ENCODE measurements at regions not wholly inside any gene's neighbourhood (a gene's known extent, or its start where the extent isn't known, plus 50 kb on each side); places are given as distances from the start of the nearest gene placed in this dataset.

- BruUV-seq (replicated peaks) = no TSS peak
- Mint-ChIP-seq H3K4me1 (ENCODE audit: low read depth, unreplicated experiment) (no peaks in the 10 kb centered on the region), H3K27ac (ENCODE audit: unreplicated experiment) (no peak overlapping the region), H3K27me3 (ENCODE audit: unreplicated experiment) (no peaks in the 10 kb centered on the region), H3K36me3 (ENCODE audit: insufficient read depth, unreplicated experiment) (no peaks in the 10 kb centered on the region), H3K4me3 (ENCODE audit: low read depth, unreplicated experiment) (no peak overlapping the region), H3K9me3 (ENCODE audit: low read depth, unreplicated experiment) (no peaks in the 10 kb centered on the region)
- CTCF ChIA-PET = interaction anchor here (0.6 kb wide), 1 partner anchor 1356 kb away, joined by 4 read pairs; no protein-coding TSS in a partner anchor
- intact Hi-C loops (cut with micrococcal nuclease; ENCODE audit: unreplicated experiment) = no loop called here
- no peak for TF ChIP-seq CTCF (IDR thresholded peaks at IDR 0.05; ENCODE audit: unreplicated experiment)
- no peak for DNase-seq
Observed at GRCh38 chr5:116841734-116842133, 267.1 kb upstream of the SEMA6A start.

GRCh38 chr5:116838011-116838536 is 263.5 kb upstream of the SEMA6A start:
- CTCF ChIA-PET = no interaction called here
- Mint-ChIP-seq H3K4me1 (ENCODE audit: low read depth, unreplicated experiment) (no peaks in the 10 kb centered on the region), H3K27me3 (ENCODE audit: unreplicated experiment) (no peaks in the 10 kb centered on the region), H3K27ac (ENCODE audit: unreplicated experiment) (no peak overlapping the region), H3K36me3 (ENCODE audit: insufficient read depth, unreplicated experiment) (no peaks in the 10 kb centered on the region), H3K9me3 (ENCODE audit: low read depth, unreplicated experiment) (no peaks in the 10 kb centered on the region), H3K4me3 (ENCODE audit: low read depth, unreplicated experiment) (no peak overlapping the region)
- BruUV-seq (replicated peaks) = no TSS peak
- DNase-seq = no peak
- intact Hi-C loops (cut with micrococcal nuclease; ENCODE audit: unreplicated experiment) = no loop called here
- no peak for TF ChIP-seq CTCF (IDR thresholded peaks at IDR 0.05; ENCODE audit: unreplicated experiment)

DNA sequence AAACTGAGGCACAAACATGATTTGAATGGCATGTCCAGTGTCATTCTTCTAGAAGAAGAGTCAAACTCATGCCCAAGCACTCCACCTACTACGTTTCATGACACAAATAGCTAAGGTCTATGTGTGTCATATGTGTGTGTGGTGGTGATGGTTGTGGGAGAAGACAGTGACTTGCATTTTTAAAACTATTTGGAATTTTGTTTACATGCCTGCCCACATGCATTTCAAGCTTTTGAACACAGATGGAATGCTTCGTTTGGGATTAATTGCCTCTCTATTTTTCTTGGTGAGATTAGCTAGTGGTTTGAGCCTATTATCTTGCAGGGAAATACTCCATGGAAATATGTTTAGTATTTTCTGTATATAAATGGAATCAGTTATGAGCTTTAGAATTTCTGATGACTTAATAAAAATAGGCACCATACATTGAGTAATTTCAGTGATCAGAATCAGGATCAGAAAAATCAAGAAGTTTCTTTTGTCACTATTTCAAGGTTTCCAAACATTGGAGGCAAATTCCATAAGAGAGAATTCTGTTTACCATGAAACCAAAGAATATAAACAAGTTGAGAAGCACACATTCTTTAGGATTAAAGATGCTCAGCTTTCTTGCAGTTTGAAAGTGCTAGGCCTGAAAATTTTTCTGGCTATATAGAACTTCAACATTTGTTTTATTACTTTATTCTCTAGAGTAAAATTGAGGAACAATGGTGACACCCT is 260.3 kb upstream of the SEMA6A start:
- H3K36me3 Mint-ChIP-seq (ENCODE audit: insufficient read depth, unreplicated experiment) = no peaks in the 10 kb centered on the region
- BruUV-seq (replicated peaks) = no TSS peak
- intact Hi-C loops (cut with micrococcal nuclease; ENCODE audit: unreplicated experiment) = no loop called here
- no peaks in the 10 kb centered on the region for H3K4me1 Mint-ChIP-seq (ENCODE audit: low read depth, unreplicated experiment)
- no peak for TF ChIP-seq CTCF (IDR thresholded peaks at IDR 0.05; ENCODE audit: unreplicated experiment)
- CTCF ChIA-PET = no interaction called here
- H3K9me3 Mint-ChIP-seq (ENCODE audit: low read depth, unreplicated experiment) = no peaks in the 10 kb centered on the region
- DNase-seq = no peak
- H3K4me3 Mint-ChIP-seq (ENCODE audit: low read depth, unreplicated experiment) = no peak overlapping the region
- H3K27ac Mint-ChIP-seq (ENCODE audit: unreplicated experiment) = no peak overlapping the region
- no peaks in the 10 kb centered on the region for H3K27me3 Mint-ChIP-seq (ENCODE audit: unreplicated experiment)

- no peaks in the 10 kb centered on the region for H3K4me1 Mint-ChIP-seq (ENCODE audit: low read depth, unreplicated experiment)
- BruUV-seq (replicated peaks) = no TSS peak
- DNase-seq = no peak
- H3K27ac Mint-ChIP-seq (ENCODE audit: unreplicated experiment) = no peak overlapping the region
- no peak for TF ChIP-seq CTCF (IDR thresholded peaks at IDR 0.05; ENCODE audit: unreplicated experiment)
- CTCF ChIA-PET = no interaction called here
- intact Hi-C loops (cut with micrococcal nuclease; ENCODE audit: unreplicated experiment) = no loop called here
- no peaks in the 10 kb centered on the region for H3K27me3 Mint-ChIP-seq (ENCODE audit: unreplicated experiment)
- no peaks in the 10 kb centered on the region for H3K36me3 Mint-ChIP-seq (ENCODE audit: insufficient read depth, unreplicated experiment)
- no peak overlapping the region for H3K4me3 Mint-ChIP-seq (ENCODE audit: low read depth, unreplicated experiment)
- no peaks in the 10 kb centered on the region for H3K9me3 Mint-ChIP-seq (ENCODE audit: low read depth, unreplicated experiment)
Observed at GRCh38 chr5:116830079-116830478, 255.5 kb upstream of the SEMA6A start.
